ENCODE measurements at regions not wholly inside any gene's neighbourhood (a gene's known extent, or its start where the extent isn't known, plus 50 kb on each side); places are given as distances from the start of the nearest gene placed in this dataset.

DNA sequence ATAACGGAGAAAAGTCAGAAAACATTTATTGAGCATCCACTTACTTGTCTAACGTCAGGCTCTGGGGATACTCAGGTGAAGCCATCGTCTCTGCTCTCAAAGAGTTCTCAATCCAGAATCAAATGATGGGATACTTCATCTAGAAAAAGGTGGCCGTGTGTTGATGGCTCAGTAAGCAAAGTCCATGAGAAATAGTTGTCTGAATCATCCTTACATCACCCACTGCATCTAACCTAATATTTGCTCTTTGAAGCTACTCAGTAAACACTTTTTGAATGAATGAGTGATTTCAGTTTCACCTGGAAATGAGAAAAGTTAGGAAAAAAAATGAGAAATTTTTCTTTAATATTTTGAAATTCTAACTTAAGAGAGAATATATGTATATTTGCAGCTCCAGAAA lies 155.3 kb upstream of the PKN2 start:
- no peak overlapping the region for H3K27ac Mint-ChIP-seq
- no peaks in the 10 kb centered on the region for H3K4me1 Mint-ChIP-seq
- H3K9me3 Mint-ChIP-seq (ENCODE audit: low read depth): no peaks in the 10 kb centered on the region
- H3K27me3 Mint-ChIP-seq: peaks cover 6% of the 10 kb centered on the region
- CTCF ChIA-PET: no interaction called here
- no peak overlapping the region for H3K4me3 Mint-ChIP-seq
- DNase-seq (no peak), ATAC-seq (no peak)
- no peaks in the 10 kb centered on the region for H3K36me3 Mint-ChIP-seq

DNA sequence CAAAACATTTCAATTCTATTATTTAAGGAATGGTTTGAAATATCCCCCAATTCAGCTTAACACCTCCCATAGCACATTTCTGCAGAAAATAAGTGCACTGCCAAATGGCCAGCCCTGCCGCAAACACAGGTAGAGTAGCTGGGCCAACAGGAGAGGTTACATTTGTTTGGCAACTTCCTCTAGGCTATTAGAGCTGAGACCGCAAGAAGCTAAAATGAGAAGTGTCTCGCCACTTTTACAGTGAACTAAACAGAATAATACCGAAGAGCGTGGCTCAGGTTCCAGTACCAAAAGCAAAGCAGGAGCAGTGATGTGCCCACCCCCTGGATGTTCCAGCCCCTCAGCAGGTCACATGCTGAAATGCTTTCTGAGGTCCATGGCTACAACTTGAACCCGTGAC lies 154.5 kb upstream of the PKN2 start:
- DNase-seq: no peak
- no peaks in the 10 kb centered on the region for H3K4me1 Mint-ChIP-seq
- ATAC-seq: no peak
- no peak overlapping the region for H3K27ac Mint-ChIP-seq
- no peaks in the 10 kb centered on the region for H3K36me3 Mint-ChIP-seq
- H3K4me3 Mint-ChIP-seq: no peak overlapping the region
- CTCF ChIA-PET: no interaction called here
- H3K27me3 Mint-ChIP-seq: peaks cover 6% of the 10 kb centered on the region
- H3K9me3 Mint-ChIP-seq (ENCODE audit: low read depth): no peaks in the 10 kb centered on the region

DNA sequence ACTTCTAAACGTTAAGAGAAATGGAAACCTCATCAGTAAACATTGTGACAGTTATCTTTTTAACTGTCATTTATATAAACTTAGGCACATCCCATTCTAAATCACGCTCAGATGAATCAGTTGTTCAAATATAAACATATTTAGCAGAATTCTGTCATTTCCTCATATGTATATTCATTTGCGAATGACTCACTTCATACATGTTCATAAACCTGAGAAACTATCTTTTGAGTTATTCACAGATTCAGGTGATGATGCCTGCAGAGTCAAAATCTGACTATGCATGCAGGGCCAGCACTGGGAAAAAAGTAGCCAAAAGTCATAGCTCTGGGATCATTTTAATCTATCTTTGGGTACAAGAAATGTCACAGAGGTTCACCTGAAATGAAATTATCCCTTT lies 153.8 kb upstream of the PKN2 start:
- no peak for DNase-seq
- Mint-ChIP-seq H3K27ac (no peak overlapping the region), H3K9me3 (ENCODE audit: low read depth) (no peaks in the 10 kb centered on the region), H3K36me3 (no peaks in the 10 kb centered on the region), H3K27me3 (peaks cover 6% of the 10 kb centered on the region), H3K4me3 (no peak overlapping the region), H3K4me1 (no peaks in the 10 kb centered on the region)
- no peak for ATAC-seq
- CTCF ChIA-PET: no interaction called here

DNA sequence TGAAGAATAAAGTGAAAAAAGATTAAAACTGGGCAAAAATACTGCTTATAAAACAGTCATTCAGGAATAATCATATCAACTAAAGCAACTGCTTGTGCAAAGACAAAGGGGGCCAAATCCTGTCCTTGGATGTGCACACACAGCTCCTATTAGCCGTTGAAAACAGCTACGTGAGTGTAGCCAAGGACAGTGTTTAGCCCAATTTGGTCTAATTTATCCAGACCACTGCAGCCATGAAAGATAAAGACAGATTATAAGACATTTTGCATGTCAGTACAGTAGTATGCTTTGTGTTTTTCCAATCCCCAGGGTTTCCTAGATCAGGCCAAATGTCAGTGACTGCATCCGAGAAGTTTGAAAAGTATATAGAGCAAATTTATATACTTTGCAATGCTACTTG lies 146.3 kb upstream of the PKN2 start:
- H3K36me3 Mint-ChIP-seq: no peaks in the 10 kb centered on the region
- no peaks in the 10 kb centered on the region for H3K9me3 Mint-ChIP-seq (ENCODE audit: low read depth)
- CTCF ChIA-PET: no interaction called here
- H3K4me3 Mint-ChIP-seq: no peak overlapping the region
- H3K27ac Mint-ChIP-seq: no peak overlapping the region
- DNase-seq (no peak), ATAC-seq (no peak)
- no peaks in the 10 kb centered on the region for H3K4me1 Mint-ChIP-seq
- peaks cover 9% of the 10 kb centered on the region for H3K27me3 Mint-ChIP-seq

DNA sequence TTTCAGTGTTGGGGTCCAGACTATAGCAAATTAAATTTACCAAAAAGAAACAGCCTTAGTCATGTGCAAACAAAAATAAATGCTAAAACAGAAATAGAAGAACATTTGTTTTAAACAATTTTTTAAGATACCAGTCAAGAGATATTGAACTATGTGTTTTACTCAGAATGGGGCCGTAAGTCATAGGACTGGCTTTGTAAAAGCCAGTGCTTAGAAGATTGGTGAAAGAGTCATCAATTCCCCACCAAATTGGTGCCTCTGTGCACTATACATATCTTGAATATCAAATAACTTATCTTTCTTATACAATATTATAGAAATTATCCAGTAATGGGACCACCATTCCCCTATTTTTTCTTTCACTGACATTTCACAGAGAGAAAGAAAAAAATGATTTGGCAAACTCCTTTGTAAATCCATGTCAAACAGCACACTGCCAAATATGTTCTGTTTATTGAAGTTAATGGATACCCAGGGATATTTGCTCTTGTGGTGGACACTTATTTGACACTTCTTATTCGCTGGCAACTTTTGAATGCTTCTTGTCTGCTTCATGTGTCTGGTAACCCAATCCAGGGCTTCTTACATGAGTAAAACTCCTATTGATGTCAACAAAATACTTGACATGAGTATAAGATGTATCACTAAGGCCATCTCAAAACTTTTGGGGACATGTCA lies 145.7 kb upstream of the PKN2 start:
- H3K9me3 Mint-ChIP-seq (ENCODE audit: low read depth): no peaks in the 10 kb centered on the region
- no peaks in the 10 kb centered on the region for H3K4me1 Mint-ChIP-seq
- CTCF ChIA-PET: no interaction called here
- H3K27me3 Mint-ChIP-seq: peaks cover 9% of the 10 kb centered on the region
- H3K36me3 Mint-ChIP-seq: no peaks in the 10 kb centered on the region
- no peak overlapping the region for H3K4me3 Mint-ChIP-seq
- ATAC-seq: no peak
- DNase-seq: no peak
- no peak overlapping the region for H3K27ac Mint-ChIP-seq

DNA sequence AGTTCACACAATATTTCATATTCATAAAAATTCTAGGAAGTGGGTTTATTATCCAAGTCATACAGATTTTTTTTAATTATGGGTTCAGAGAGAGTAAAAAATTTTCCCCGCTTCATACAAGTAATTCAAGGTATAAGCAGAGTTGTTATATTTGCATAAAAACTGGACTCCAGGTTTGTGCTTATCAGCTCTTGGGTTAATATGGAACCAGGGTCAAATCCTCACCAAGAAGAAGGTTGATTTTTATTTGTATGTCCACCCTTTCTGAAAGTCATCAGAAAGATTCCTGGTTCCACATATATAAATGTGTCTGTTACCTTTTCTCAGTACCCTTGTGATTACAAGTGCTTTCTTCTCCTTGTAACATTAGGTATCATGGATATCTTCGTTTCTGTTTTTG lies 143.8 kb upstream of the PKN2 start:
- H3K36me3 Mint-ChIP-seq: no peaks in the 10 kb centered on the region
- DNase-seq (no peak), ATAC-seq (no peak)
- H3K9me3 Mint-ChIP-seq (ENCODE audit: low read depth): no peaks in the 10 kb centered on the region
- H3K27me3 Mint-ChIP-seq: peaks cover 9% of the 10 kb centered on the region
- H3K4me3 Mint-ChIP-seq: no peak overlapping the region
- CTCF ChIA-PET: interaction anchor here (1.0 kb wide), 1 partner anchor 10 kb away, joined by 3 read pairs; no protein-coding TSS in a partner anchor
- no peak overlapping the region for H3K27ac Mint-ChIP-seq
- H3K4me1 Mint-ChIP-seq: no peaks in the 10 kb centered on the region

DNA sequence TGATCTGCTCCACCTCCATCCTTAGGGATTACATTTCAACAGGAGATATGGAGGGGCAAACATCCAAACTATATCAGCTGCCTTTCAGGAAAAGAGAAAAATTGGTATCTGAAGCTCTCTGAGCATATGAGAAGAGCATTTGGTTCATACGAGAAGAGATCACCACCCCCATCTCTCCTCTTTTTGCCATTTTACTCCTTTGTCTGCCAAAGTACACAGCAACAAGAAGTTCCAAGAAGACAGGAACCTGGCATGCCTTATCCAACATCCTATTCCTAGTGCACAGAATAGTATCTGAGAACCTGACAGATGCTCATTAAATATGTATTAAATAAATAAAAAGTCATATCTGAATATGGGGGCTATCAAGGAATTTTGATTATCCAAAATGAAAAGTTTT lies 142.5 kb upstream of the PKN2 start:
- Mint-ChIP-seq H3K4me3 (no peak overlapping the region), H3K9me3 (ENCODE audit: low read depth) (no peaks in the 10 kb centered on the region), H3K27ac (no peak overlapping the region), H3K36me3 (no peaks in the 10 kb centered on the region), H3K4me1 (no peaks in the 10 kb centered on the region), H3K27me3 (peaks cover 4% of the 10 kb centered on the region)
- CTCF ChIA-PET: no interaction called here
- no peak for ATAC-seq
- DNase-seq: no peak

DNA sequence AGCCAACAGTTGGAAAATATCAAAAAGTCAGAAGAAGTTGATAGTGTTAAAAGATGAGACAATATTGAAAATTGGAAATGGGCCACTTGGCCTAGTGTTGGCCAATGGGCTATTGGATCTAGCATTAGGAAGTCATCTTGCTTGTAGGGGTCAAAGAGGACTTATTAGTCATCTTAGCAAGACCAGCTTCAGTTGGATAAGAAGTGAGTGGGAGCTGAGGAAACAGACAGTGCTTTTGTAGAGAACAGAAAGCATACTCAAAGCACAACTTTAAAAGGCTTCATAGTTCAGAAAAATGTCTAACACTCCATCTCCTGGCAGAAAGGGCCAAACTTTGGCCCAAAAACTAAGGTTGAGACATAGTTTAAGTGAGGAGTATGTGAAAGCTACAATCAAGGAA lies 139.9 kb upstream of the PKN2 start:
- H3K4me1 Mint-ChIP-seq: no peaks in the 10 kb centered on the region
- peaks cover 12% of the 10 kb centered on the region for H3K27me3 Mint-ChIP-seq
- H3K4me3 Mint-ChIP-seq: no peak overlapping the region
- no peak for ATAC-seq
- no peak overlapping the region for H3K27ac Mint-ChIP-seq
- H3K36me3 Mint-ChIP-seq: no peaks in the 10 kb centered on the region
- no peak for DNase-seq
- CTCF ChIA-PET: interaction anchor here (1.0 kb wide), 1 partner anchor 26 kb away, joined by 3 read pairs; no protein-coding TSS in a partner anchor
- H3K9me3 Mint-ChIP-seq (ENCODE audit: low read depth): no peaks in the 10 kb centered on the region

DNA sequence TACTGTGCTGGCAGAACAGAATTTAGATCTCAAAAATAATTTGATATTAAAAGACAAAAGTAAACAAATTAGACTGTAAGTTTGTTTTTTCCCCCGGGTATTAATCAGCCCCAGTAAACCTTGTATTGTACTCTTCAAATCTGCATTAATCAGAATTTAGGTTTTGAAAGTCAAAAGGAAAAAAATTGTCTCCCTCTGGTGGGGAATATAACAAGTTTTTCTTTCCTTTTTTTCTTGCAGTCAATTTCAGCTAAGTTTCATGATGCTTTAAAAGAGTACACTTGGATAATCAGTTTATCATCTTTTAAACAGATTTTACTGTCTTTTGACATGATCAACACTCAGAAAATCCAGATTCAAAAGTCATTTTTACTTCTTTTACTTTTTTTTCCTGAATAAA lies 134.5 kb upstream of the PKN2 start:
- Mint-ChIP-seq H3K27me3 (peaks cover 8% of the 10 kb centered on the region), H3K9me3 (ENCODE audit: low read depth) (no peaks in the 10 kb centered on the region), H3K4me1 (no peaks in the 10 kb centered on the region), H3K36me3 (no peaks in the 10 kb centered on the region), H3K4me3 (no peak overlapping the region), H3K27ac (no peak overlapping the region)
- ATAC-seq (no peak), DNase-seq (no peak)
- CTCF ChIA-PET: interaction anchor here (1.1 kb wide), 1 partner anchor 18 kb away, joined by 3 read pairs; no protein-coding TSS in a partner anchor

DNA sequence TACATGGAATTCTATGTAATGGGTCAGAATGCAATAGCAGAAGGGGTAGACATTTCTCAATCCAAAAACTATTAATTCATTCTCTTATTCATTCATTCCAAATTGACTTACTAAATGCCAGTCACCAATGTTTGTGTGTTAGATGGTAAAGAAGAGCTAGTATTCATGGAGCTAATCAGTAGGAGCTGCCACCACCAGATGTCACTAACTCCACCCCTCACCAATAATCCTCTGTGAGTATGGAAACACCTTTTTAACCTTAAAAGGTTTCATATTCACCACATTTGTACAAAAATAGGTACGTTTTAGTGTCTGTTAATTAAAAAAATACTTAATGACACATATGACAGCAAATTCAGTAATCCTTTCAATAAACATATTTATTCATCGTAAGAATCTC lies 131.8 kb upstream of the PKN2 start:
- no peak overlapping the region for H3K4me3 Mint-ChIP-seq

DNA sequence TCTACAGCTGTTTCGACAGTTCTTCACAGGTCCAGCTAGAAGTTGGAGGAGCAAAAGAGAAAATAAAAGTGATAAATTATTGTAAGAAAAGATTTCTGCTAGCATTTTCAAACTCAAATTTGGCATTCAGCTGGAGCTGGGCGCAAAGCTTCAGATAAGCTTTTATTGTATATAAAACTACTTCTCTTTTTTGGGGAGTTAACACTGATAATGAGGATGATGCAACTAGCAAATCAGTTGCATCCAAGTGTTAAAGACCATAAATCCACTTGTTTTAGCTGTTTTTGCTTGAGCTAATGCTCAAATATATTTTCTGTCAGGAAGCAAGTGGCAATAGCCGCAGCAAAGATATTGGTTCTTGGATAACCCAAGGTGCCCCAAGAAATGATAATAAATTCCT lies 127.1 kb upstream of the PKN2 start:
- peaks cover 3% of the 10 kb centered on the region for H3K27me3 Mint-ChIP-seq
- H3K4me1 Mint-ChIP-seq: no peaks in the 10 kb centered on the region
- no peak for DNase-seq
- CTCF ChIA-PET: no interaction called here
- no peaks in the 10 kb centered on the region for H3K9me3 Mint-ChIP-seq (ENCODE audit: low read depth)
- ATAC-seq: no peak
- H3K4me3 Mint-ChIP-seq: no peak overlapping the region
- no peaks in the 10 kb centered on the region for H3K36me3 Mint-ChIP-seq
- H3K27ac Mint-ChIP-seq: no peak overlapping the region

More for the DNA sequence above, 131.8 kb upstream of the PKN2 start:
- Mint-ChIP-seq H3K27me3 (peaks cover 3% of the 10 kb centered on the region), H3K9me3 (ENCODE audit: low read depth) (no peaks in the 10 kb centered on the region), H3K27ac (no peak overlapping the region), H3K4me1 (no peaks in the 10 kb centered on the region), H3K36me3 (no peaks in the 10 kb centered on the region)
- ATAC-seq (no peak), DNase-seq (no peak)
- CTCF ChIA-PET: no interaction called here

DNA sequence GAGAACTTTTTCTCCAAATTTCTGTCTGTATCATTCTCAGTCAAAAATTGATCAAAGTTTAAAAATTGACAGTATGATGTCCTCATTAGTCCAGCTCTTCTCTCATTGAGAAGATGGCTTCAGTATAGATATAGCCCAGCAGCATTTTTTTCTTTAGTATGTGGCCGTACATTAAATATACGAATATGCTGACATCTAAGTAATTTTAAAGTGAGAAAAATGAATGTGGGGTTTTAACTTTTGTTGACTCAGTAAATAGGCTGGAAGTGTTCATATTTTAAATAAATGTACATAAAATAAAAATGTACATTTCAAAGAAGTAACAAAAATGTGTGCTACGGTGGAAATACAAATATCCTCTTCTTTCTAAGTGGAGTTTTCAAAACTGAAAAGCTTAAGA lies 123.5 kb upstream of the PKN2 start:
- DNase-seq (no peak), ATAC-seq (no peak)
- CTCF ChIA-PET: no interaction called here
- Mint-ChIP-seq H3K36me3 (no peaks in the 10 kb centered on the region), H3K27me3 (peaks cover 13% of the 10 kb centered on the region), H3K4me3 (no peak overlapping the region), H3K4me1 (no peaks in the 10 kb centered on the region), H3K27ac (no peak overlapping the region), H3K9me3 (ENCODE audit: low read depth) (no peaks in the 10 kb centered on the region)

DNA sequence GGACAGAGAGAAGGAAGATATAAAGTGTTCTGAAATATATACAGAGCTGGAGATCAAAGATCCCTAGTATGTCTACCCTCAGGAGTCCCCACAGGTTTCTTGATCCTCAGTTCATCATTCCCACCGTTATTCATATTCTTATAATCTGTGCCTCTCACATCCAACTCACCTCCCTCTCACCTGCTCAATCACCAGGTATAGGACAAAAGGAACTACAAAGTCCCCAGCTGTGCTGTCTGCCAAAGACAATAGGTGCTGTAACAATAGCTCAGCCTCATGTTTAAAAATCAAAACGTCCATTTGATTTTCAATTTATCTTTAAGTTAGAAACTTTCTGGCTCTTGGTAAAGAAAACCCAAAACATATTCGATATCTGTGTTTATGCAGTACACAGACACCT lies 121.1 kb upstream of the PKN2 start:
- Mint-ChIP-seq H3K4me1 (no peaks in the 10 kb centered on the region), H3K4me3 (no peak overlapping the region), H3K27ac (no peak overlapping the region), H3K9me3 (ENCODE audit: low read depth) (no peaks in the 10 kb centered on the region), H3K36me3 (no peaks in the 10 kb centered on the region), H3K27me3 (peaks cover 32% of the 10 kb centered on the region)
- CTCF ChIA-PET: no interaction called here
- DNase-seq (no peak), ATAC-seq (no peak)

DNA sequence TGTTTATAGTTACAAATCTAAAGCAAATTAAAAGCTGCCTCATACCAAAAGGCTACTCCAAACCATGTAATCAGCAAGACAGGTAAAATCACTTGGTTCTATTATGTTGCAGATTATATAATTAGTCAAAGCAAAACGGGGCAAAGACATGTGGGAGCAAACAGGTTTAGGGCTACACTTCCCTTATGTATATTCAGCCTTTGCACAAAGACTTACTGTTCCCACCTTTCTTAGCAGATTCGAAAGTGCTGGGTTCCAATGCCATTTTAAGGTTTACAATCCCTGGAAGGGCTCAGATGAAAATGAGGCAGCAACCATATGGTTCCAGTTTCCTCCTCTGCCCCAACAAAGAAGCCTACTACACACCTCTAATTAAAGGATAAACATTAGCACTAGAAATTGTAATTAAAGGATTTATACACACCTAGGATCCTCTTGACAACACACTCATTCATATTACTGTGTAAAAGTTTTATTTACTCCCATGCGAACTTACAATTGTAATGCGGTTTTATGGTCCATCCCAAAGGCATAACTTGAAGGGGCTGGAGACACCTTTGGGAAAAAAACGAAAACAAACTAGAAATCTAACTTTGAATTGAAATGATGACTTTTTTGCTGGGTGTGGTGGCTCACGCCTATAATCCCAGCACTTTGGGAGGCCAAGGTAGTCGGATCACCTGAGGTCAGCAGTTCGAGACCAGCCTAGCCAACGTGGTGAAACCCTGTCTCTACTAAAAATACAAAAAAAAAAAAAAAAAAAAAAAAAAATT lies 117.3 kb upstream of the PKN2 start:
- H3K4me1 Mint-ChIP-seq: no peaks in the 10 kb centered on the region
- H3K4me3 Mint-ChIP-seq: no peak overlapping the region
- CTCF ChIA-PET: interaction anchor here (0.7 to 0.9 kb wide), 2 partner anchors 18 to 187 kb away, joined by 3 to 4 read pairs; no protein-coding TSS in a partner anchor
- ATAC-seq (no peak), DNase-seq (no peak)
- no peaks in the 10 kb centered on the region for H3K9me3 Mint-ChIP-seq (ENCODE audit: low read depth)
- H3K36me3 Mint-ChIP-seq: no peaks in the 10 kb centered on the region
- H3K27ac Mint-ChIP-seq: no peak overlapping the region
- peaks cover 47% of the 10 kb centered on the region for H3K27me3 Mint-ChIP-seq
